ENCODE measurements at regions not wholly inside any gene's neighbourhood (a gene's known extent, or its start where the extent isn't known, plus 50 kb on each side); places are given as distances from the start of the nearest gene placed in this dataset.

- DNase-seq (no peak), ATAC-seq (no peak)
- intact Hi-C loops (cut with DNase I): no loop called here
These were observed 104.3 kb upstream of the DYNLRB2 start for GRCh38 chr16:80436510-80436909.

- no peak for ATAC-seq
- intact Hi-C loops (cut with DNase I): no loop called here
- no peak for DNase-seq
These were observed 107.2 kb upstream of the DYNLRB2 start for GRCh38 chr16:80433623-80434022.

GRCh38 chr16:80427795-80428194, 113.0 kb upstream of the DYNLRB2 start:
- ATAC-seq (no peak), DNase-seq (no peak)
- intact Hi-C loops (cut with DNase I): no loop called here

- no peak for ATAC-seq
- DNase-seq: no peak
- intact Hi-C loops (cut with DNase I): no loop called here
These were observed 122.1 kb upstream of the DYNLRB2 start for GRCh38 chr16:80418517-80419355.

GRCh38 chr16:80417706-80418271, 123.0 kb upstream of the DYNLRB2 start:
- intact Hi-C loops (cut with DNase I): no loop called here
- ATAC-seq: no peak
- no peak for DNase-seq

GRCh38 chr16:80408014-80408413, 132.8 kb upstream of the DYNLRB2 start:
- no peak for ATAC-seq
- intact Hi-C loops (cut with DNase I): no loop called here
- DNase-seq: no peak

- ATAC-seq (no peak), DNase-seq (no peak)
- intact Hi-C loops (cut with DNase I): no loop called here
These were observed 133.4 kb upstream of the DYNLRB2 start for GRCh38 chr16:80407265-80407987.

DNA sequence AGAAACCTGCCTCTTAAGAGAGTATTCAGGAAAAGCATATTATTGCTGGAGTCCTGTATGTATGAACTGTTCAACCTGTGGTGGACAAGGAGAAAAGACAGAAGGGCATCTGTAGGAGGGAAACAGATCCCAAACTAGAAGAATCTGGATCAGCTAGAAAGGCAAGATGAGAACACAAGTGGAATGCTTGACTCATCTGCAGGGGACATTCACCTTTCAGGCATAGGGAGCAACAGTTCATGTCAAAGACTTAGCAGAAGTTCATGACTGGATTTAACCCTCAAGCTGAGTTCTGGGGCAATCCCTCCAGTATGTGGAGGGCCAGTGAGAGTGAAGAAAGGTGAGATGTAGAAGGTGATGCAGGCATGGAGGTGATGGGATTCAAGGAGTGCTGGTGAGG, 135.9 kb upstream of the DYNLRB2 start:
- ATAC-seq: no peak

GRCh38 chr16:80403894-80404293, 136.9 kb upstream of the DYNLRB2 start:
- no peak for ATAC-seq
- intact Hi-C loops (cut with DNase I): no loop called here
- DNase-seq: no peak

More for the DNA sequence above, 135.9 kb upstream of the DYNLRB2 start:
- DNase-seq: no peak
- intact Hi-C loops (cut with DNase I): no loop called here

DNA sequence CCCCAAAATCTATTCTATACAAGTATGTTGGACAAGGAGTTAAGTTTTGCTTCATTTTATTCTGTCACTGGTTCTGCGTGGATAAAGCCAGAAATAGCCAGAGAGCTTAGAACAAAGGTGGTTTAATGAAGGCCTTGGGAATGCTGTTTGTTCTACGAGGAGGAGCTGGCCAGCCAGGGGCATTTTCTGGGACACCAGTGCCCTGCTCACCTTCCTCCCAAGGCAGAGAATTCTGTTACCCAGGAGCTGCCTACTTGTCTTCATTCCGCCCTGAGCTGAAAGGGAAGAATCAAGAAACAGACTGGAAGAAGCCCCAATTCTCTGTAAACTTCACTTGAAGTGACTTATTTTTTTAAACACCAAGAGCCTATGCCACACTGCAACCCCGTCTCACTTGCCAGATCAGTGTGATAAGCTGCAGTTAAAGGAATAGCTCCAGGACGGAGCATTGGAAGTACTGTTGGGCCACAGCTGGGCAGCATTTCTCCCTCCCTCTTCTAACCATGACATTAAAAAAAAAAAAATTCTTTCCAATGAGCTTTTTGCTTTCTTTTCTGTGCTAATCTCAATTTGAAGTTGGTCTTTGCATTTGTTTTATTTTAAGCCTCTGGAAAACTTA, 149.8 kb upstream of the DYNLRB2 start:
- intact Hi-C loops (cut with DNase I): no loop called here
- no peak for DNase-seq
- ATAC-seq: no peak

DNA sequence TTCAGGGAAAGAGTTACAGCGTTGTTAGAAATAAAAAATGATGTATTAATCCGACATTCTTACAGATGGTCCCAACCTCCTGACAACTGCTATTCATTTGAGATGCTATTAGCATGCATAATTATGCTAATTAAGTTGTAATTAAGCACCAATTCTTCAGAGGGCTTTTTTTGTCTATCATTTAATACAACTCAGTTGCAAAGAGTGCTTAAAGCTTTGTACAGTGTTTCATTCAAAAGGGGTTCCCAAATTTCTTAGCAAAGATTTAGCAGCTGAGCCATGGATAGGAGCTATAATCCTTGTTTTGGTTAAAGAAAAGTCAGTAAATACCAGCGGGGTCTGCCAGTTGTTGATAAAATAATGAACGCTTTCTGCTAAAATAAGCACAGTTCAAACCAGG, 150.7 kb upstream of the DYNLRB2 start:
- ATAC-seq (no peak), DNase-seq (no peak)
- intact Hi-C loops (cut with DNase I): no loop called here

GRCh38 chr16:80389338-80389737, 151.5 kb upstream of the DYNLRB2 start:
- ATAC-seq (no peak), DNase-seq (no peak)

GRCh38 chr16:80387318-80387921, 153.4 kb upstream of the DYNLRB2 start:
- ATAC-seq: no peak
- intact Hi-C loops (cut with DNase I): no loop called here
- no peak for DNase-seq

More at GRCh38 chr16:80389338-80389737, 151.5 kb upstream of the DYNLRB2 start:
- intact Hi-C loops (cut with DNase I): no loop called here

GRCh38 chr16:80384862-80385261, 155.9 kb upstream of the DYNLRB2 start:
- DNase-seq (no peak), ATAC-seq (no peak)
- intact Hi-C loops (cut with DNase I): no loop called here

GRCh38 chr16:80380514-80380913, 160.3 kb upstream of the DYNLRB2 start:
- DNase-seq: no peak
- intact Hi-C loops (cut with DNase I): no loop called here
- no peak for ATAC-seq

DNA sequence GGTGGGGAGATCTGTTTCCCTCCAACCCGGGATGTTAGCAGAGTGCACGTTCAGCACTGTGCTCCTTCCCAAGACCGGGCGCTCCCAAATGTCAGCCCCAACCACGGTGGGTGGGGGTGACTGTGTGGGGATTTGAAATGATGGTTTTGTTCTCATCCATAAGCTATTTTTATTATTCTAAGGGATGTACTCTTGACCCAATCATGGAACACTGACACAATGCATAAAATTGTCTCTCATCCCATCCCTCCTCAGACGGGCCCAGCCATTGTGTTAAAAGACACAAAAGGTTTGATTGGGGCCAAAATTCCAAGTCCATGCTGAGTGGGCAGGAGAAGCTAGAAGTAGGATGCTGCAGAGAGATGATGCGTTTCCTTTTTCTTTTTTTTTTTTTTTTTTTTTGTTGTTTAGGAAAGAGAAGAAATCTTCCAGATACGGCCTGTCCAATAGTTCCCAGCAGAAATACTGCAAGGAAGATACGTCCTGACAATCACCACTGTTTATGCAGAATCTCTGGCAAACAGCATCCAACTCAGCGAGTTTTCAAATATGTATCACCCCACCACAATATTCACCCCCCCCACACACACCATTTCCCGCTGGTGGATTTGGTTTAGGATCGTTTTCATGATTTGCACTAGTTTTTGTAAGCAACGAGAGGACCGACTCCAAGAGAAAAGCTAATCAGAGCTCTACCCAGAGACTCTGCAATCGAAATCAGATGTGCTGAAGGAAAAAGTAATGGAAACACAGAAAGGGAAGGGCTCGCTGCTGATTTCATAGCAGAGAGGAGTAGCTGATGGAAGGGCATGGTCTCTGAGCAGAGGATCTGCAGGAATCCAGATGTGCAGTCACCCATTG, 163.5 kb upstream of the DYNLRB2 start:
- ATAC-seq: no peak

GRCh38 chr16:80375973-80376372, 164.8 kb upstream of the DYNLRB2 start:
- intact Hi-C loops (cut with DNase I): no loop called here
- no peak for DNase-seq
- ATAC-seq: no peak

More for the DNA sequence above, 163.5 kb upstream of the DYNLRB2 start:
- DNase-seq: no peak
- intact Hi-C loops (cut with DNase I): no loop called here

DNA sequence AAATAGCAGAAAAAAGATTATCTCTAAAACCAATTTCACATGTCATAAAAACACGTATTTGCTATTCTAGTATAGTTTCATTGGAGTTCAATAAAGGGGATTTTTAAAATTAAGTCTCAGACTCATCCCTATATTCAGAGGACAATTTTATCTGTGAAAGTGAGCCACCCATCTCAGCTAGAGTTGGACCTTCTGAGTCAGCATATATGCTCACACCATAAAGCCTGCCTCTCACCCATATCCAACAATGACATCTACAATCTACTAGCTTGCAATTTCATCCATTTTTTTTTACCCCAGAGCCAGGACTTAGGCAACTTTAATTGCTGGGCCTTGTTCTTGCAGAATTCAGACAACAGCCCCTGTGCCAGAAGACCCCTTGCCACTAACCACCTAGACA, 165.3 kb upstream of the DYNLRB2 start:
- ATAC-seq: no peak

GRCh38 chr16:80372341-80372740, 168.5 kb upstream of the DYNLRB2 start:
- intact Hi-C loops (cut with DNase I): no loop called here
- DNase-seq (no peak), ATAC-seq (no peak)

More for the DNA sequence above, 165.3 kb upstream of the DYNLRB2 start:
- intact Hi-C loops (cut with DNase I): no loop called here
- DNase-seq: no peak
